GM18907 (cell line): ENCODE measurements at regions not wholly inside any gene's neighbourhood (a gene's known extent, or its start where the extent isn't known, plus 50 kb on each side); places are given as distances from the start of the nearest gene placed in this dataset.
"Not testable (repeated sequence)": the region's sequence is repeated elsewhere in the genome, so short reads cannot be mapped to it uniquely, and the experiment has no call there.

ENCODE experiments used
- ATAC-seq: cut with Tn5 transposase; IDR thresholded peaks from one replicate; pipeline ENCODE4 v1.9.1; 2021; ENCODE audit warnings: mild to moderate bottlenecking, moderate library complexity; ENCODE audit not compliant: unreplicated experiment

- ATAC-seq, result no peak
Observed at GRCh38 chr6:84967389-84967788, 203.0 kb upstream of the TBX18 start.

GRCh38 chr6:84953111-84953755 is 188.8 kb upstream of the TBX18 start:
- ATAC-seq, result no peak

- ATAC-seq, result not testable (repeated sequence)
Observed at GRCh38 chr6:84944926-84945325, 180.5 kb upstream of the TBX18 start.

- ATAC-seq, result no peak
Observed at GRCh38 chr6:84943905-84944304, 179.5 kb upstream of the TBX18 start.

GRCh38 chr6:84941609-84942008 is 177.2 kb upstream of the TBX18 start:
- not testable (repeated sequence) for ATAC-seq

- ATAC-seq, result no peak
Observed at GRCh38 chr6:84929212-84929611, 164.8 kb upstream of the TBX18 start.

GRCh38 chr6:84927551-84927950 is 163.2 kb upstream of the TBX18 start:
- no peak for ATAC-seq

- no peak for ATAC-seq
Observed at GRCh38 chr6:84926189-84927155, 162.1 kb upstream of the TBX18 start.

GRCh38 chr6:84921891-84922290 is 157.5 kb upstream of the TBX18 start:
- no peak for ATAC-seq

GRCh38 chr6:84920021-84920420 is 155.6 kb upstream of the TBX18 start:
- no peak for ATAC-seq

- ATAC-seq, result no peak
Observed at GRCh38 chr6:84916704-84917103, 152.3 kb upstream of the TBX18 start.

- ATAC-seq, result no peak
Observed at GRCh38 chr6:84912472-84913322, 148.3 kb upstream of the TBX18 start.

- ATAC-seq, result no peak
Observed at GRCh38 chr6:84910906-84911607, 146.7 kb upstream of the TBX18 start.

GRCh38 chr6:84908304-84908904 is 144.0 kb upstream of the TBX18 start:
- no peak for ATAC-seq

GRCh38 chr6:84906514-84906913 is 142.1 kb upstream of the TBX18 start:
- no peak for ATAC-seq

- no peak for ATAC-seq
Observed at GRCh38 chr6:84905823-84906222, 141.4 kb upstream of the TBX18 start.

GRCh38 chr6:84902354-84902928 is 138.0 kb upstream of the TBX18 start:
- ATAC-seq, result no peak

GRCh38 chr6:84897988-84898594 is 133.7 kb upstream of the TBX18 start:
- ATAC-seq, result no peak

GRCh38 chr6:84897011-84897410 is 132.6 kb upstream of the TBX18 start:
- no peak for ATAC-seq
